GM19240 (cell line): ENCODE measurements at regions not wholly inside any gene's neighbourhood (a gene's known extent, or its start where the extent isn't known, plus 50 kb on each side); places are given as distances from the start of the nearest gene placed in this dataset.

Experiments
- DNase-seq: peaks from one replicate; pipeline ENCODE4 v3.0.0; 2011; ENCODE audit warnings: low spot score; ENCODE audit not compliant: insufficient read length

DNA sequence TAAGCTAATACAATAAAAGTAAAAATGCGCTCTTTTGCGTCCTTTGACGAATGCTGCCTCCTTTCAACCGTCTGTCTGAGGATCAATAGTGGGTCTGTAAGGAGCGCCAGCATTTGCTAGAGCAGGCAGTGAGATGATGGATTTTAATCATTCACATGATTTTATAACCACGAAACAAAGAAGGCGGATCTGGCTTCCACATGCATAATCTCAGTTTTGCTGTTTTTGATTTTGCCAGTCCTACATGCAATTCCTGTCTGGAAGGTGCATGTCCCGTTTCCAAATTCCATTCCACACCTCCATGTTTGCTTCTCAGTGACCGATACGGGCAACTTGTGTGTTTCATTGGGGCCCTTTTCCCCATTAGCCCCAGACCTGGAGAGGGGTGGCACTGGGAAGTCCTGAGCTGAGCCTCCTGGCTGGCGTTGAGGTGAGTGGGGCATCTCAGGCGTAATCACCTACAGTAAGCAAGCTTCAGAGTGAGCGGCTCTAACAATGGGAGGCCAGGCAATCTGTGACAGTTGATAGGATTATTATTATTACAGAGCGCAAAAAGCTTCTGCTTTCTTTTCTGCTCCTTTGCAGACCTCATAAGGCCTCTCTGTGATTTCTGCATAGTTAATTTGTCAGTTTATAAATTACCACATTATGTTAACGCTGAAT lies 405.4 kb downstream of the ZSWIM6 start:
- DNase-seq = no peak

DNA sequence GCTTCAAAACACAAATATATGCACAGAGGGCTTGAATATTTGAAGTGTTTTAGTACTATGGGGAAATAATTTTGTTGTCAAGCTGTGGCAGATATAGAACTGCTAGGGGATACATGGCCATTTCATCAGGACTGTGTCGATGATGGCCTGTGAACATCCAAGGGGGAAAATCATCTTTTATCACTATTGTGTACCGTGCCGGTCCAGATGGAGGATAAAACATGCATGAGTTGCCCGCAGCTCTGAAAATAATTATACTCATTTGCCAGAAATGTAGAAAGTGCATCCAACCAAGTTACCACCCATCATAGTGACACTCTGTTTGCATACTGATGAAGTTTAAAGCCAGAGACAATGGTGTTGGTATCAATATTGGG lies 405.9 kb downstream of the ZSWIM6 start:
- DNase-seq = no peak

DNA sequence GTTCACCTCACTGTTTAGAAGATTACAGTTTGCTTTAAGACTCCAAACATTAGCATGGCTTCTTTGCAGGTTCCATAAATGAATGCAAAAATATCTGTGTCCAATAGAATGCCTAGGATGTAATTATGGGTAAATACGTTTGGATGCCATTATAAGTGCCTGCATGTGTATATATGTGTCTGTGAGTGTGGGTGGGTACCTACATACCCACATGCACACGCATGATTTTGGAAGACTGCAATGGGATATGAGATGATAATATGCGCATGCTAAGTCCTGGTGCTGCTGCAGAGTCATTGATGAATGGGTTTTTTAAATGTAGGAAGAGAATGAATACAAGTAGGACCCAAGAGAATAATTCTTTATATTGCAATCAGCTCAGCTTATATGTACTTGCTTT lies 406.4 kb downstream of the ZSWIM6 start:
- no peak for DNase-seq

DNA sequence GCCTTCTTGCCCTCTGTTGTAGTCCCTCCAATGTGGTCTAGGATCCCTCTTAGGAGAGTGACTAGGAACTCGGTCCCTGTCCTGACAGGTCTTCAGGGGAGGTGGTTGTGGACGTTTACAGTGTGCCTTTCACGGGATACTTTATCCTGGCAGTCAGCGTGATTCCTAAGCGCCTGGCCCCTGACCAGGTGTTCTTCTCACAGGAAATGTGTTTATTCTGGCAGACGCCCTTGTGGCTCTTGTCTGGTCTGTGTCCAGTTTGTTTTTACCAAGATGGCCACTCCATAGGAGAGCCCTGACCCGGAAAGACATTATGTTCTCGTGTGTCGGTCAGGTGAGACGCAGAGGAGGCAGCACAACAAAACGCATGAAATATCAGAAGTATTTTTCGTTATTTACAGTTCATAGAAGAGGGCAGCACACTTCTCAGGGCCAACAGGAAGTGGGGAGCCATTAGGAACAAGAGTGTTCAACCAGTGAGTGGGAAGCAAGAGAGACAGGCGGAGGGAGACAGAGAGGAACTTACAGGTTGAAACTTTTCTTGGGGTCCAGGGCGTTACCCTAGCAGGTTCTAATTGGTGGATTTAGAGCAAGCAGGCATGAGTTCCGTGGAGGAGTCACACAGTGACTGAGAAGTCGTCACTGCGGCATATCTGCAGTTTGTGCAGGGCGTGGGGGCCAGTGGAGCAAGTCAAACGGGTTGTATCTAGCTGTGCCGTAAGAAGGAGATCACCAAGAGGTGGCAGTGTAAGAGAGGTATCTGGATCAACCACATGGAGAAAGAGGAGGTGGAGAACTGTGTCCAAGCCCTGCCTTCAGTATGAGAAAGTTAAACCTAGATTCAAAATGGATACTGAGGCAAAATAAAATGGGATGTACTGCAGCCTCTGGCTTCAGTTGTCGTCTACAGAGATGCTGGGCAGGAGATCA lies 412.9 kb downstream of the ZSWIM6 start:
- DNase-seq = no peak

DNA sequence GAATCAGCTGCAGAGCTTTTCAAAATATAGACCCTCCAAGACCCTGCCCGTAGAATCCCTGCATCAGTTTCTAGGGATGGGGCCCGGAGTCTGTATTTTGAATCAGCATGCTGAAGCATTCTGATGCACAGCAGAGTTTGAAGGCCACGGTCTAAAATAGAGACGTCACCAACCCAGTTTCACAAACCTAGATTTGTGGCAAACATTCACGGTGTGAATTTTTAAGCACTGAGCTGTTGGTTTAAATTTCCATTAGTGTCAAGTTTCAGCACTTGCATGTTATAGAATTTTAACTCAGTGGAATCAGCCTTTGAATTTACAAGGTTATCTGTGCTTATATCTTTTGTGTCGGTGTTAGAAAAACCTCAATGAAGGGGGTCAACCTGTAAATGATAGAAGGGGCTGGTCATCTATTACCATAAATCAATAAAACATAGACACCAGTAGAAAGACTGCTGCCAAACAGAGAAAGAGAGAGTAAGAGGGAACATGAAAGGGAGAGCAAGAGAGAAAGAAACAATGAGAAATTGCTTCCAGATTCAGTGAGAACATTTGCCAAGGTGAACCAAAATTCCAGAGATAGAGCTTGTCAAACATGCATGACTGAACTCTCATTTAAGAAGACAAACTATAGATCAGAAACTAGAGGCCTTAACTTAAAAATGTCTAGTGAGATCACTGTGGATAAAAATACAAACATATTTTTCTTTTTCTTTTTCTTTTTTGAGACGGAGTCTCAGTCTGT lies 414.9 kb downstream of the ZSWIM6 start:
- DNase-seq = no peak

DNA sequence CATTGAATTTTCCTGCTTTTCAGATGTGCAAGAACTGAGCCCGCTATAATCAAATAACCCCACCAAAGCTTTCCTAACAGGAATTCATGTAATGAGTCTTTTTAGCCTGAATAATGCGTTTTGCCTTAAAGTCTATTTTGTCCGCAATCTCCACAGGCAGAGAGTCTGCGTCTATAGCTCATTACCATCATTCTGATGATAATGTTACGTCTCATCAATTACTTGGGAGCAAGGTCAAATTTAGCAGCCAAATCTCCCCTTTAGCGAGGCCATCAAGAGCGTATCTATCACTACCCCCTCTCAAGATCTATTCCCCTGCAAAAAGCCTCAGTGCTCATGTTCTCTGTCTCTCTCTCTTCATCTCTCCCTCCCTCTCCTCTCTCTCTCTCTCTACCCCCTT lies 416.1 kb downstream of the ZSWIM6 start:
- no peak for DNase-seq

DNA sequence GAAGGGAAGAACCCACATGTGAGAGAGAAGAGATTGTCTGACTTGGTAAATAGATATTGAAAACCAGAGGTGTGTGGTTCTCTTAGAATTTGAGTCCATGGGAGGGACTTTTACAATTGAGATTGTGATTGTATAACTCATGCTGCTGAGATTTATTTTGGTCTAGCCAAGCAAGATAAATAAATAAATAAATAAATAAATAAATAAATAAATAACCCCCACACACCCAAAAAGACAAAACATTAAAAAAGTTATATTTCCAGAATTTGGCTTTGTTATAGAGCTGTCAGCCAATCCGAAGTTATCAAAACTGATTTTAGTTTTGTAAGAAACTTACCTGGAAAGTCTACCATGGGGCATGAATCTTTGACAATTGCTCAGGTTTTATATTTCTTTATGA lies 416.6 kb downstream of the ZSWIM6 start:
- no peak for DNase-seq

DNA sequence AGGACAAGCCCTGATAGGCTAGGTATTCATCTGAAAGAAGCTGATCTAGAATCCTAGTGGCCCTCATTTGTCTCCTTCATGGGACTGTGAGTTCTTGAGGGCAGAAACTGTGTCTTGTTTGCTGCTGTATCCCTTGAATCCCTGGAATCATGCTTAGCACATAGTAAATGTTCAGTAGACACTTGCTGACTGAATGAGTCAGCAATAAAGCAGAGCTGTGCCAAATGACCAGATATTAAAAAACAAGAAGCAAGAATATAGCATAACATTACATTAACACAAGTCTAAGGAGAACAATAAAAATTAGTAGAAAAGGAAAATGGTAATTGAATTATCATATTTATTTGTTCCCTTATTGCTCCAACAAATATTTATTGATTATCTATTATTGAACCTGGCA lies 420.5 kb downstream of the ZSWIM6 start:
- no peak for DNase-seq

DNA sequence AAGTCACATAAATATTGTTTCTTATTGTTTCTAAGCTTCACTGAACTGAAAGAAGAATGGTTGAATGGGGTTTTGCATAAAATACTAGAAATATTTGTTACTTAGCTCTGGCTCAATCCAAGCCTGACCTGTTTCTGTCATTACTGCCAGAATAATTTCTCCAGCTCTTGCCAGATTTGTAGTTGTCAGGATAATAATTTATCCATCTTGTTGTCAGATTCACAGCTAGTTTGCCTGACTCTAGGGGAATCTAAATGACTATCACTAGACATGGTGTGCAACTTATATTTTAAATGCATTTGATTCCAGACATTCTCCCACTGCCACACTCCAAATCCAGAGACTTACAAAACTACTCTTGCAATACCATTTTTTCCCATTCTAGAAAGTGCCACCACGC lies 422.7 kb downstream of the ZSWIM6 start:
- DNase-seq = no peak

DNA sequence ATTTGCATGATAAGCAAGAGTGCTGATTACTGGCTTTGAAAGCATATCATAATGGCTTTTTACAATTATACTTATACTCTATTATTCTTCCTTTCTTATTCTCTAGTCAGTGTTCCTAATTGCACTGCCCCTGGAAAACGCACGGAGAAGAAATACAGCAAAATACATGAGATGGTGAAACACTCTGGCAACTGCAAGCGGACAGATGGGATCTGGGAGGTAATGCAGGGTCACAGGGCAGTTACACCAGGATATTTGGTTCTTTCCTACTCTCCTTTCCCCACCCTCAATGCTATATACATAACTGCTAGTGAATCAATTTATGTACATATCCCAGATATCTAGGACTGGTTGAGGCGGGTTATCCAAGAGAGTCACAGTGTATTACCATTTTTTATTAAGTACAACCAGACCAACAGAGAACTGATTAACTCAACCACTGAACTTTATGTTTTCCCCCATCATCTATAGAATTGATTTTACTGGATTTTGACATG lies 423.7 kb downstream of the ZSWIM6 start:
- no peak for DNase-seq

DNA sequence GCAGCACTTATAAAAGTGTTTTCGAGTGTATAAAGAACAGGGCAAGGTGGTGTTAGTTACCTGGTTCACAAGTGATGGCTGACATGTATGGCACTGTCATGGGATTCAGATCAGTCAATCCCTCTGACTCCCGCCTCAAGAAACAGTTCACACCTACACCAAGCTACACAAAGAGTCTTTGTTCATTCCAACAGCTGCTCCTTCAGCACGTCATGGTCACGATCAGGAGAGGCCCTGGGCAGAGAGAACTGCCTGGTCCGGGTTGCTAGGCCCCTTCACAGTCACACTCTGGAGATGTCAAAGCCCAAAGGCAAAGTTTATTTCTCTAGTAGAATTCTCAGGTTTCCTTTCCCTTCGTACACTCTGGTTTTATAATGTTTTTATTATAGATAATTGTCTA lies 426.7 kb downstream of the ZSWIM6 start:
- no peak for DNase-seq

DNA sequence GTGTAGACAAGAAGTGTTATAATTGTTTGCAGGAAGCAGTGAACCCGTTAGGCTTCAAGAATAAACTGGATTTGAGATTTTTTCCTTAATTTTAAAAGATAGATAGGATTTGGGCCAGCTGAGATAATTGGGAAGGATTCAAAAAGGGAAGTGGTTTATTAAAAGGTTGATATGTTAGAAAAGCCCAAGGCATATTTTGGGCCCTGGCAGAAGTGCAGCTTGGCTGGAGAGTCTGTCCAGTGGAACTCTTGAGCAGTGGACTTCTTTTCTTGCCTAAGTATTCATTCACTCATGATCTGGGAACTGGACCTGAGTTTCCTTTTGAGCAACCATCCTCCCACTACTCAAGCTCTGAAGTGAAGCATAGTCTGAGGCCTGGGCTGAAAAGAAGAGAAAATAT lies 433.4 kb downstream of the ZSWIM6 start:
- DNase-seq = no peak

DNA sequence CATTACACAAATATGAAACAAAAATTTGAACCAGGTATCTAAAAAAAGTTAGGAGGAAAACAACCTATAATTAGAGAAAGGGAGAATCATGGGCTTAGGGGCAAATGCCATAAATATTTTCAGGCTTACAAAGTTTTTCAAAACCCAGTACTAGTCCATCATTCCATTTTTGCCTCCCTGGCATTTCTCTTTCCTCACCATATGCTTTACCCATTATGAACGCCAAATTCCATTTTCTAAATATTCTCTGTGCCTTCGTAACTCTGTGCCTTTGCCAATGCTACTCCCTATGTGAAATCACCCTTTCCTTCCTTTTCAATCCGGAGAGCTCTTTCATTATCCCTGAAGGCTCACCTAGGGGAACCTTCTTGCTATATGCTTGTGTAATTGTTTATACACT lies 434.1 kb downstream of the ZSWIM6 start:
- DNase-seq = no peak

DNA sequence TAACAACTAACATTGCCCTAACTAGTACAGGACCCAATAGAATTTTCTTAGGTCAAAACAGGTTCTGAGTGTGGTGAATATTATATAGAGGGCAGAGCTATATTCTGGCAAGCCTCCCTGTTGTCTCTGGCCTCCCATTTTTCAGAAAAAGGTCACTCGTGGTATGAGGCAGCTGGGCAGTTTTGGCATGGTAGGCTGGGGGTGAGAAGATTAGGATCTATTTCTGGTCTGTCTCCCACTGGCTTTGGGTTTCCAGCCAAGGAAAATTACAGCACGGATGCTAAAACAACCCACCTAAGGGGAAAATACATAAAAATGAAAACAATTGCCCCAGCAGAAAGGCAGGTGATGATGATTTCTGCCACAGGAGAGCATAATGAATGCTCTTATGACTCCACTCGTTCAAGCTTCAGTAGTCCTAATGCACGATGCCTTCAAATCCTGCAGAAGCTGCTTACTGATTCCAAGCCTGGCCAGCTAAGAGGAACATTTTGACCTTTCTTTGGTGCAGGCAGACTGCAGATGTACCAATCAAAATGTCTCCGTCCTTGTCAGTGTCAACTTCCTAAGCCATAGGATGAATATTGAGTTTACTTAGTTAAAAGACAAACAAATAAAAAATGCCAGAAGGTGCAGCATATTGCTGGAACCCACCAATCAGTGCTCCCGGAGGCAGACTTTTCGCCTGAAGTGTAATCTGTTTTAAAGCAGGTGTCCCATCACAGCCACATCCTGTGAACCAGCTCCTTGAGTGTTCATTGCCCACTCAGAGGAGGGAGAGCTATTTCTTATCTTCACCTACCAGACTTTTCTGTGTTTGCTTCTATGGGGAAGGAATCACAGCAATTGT lies 435.4 kb downstream of the ZSWIM6 start:
- DNase-seq = no peak

DNA sequence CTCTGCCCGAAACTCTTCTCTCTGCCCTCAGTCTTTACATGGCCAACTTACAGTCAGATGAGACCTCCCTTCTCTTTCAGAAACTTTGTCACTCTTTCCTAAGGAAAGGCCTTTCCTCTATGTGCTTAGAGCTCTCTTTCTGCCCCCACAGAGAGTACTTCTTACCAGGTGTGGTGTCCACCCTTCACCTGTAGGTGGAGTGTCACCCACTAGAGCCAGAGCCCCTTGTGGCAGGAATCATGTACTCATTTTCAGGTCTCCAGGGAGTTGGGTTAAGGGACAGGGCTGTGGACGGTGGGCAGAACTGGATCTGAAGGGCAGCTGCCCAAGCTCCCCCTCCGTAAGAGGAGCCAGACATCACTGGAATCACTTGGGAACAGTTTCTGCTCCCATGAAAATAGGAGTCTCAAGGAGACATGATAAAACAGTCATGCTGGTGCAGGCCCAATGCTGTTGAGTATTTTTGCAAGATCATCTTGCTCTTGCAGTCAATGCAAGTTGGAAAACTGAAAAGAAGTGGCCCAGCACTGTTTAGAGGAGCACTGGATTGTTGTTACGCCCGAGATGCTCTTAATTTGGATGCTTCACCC lies 436.7 kb downstream of the ZSWIM6 start:
- DNase-seq = peak; percentile 30

DNA sequence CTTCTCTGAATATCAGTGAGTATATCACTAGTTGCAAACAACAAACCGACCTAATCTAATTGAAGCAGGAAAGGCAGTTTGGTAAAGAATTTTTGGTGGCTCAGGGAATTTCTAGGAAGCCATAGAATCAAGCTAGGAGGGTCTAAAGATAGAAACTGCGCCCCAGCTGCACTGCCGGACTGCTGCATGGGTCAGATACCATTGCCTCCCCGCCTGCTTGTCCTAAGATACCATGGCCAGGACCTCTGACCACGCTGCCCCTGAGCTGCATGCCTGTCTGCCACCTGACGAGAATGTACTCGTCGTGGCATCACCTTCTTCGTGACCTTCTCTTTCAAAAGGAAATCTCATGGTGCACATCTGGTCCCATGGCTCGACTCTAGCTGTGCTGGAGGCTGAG lies 439.0 kb downstream of the ZSWIM6 start:
- DNase-seq = no peak

DNA sequence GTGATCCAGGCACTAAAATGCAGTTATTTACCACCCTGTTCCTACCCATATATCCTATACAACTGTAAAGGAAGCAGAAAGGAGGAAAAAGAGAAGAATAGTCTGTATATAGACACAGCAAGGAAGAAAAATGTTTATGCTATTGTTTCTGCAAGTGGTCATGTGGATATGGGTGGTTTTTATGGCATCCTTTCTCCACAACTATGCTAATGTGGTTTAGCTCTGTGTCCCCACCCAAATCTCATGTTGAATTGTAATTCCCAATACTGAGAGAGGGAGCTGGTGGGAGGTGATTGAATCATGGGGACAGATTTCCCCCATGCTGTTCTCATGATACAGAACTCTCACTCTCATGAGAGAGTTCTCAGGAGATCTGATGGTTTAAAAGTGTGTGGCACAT lies 439.8 kb downstream of the ZSWIM6 start:
- no peak for DNase-seq

DNA sequence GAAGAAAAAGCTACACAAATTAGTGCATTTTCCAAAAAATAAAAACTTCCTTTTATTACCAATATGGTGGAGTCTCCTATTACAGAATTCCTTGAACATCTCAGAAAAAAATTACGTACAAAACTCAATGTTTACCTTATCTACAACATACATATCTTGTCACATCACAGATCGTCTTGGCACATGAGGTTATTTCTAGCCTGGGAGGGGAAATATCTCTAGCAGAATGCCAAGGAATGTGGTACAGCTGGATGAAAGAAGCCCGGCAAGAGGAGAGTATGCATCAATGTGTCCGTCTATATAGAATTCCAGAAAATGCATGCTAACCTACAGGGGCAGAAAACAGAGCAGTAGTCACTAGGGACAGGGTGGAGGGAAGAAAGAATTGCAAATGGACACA lies 443.8 kb downstream of the ZSWIM6 start:
- DNase-seq = no peak

DNA sequence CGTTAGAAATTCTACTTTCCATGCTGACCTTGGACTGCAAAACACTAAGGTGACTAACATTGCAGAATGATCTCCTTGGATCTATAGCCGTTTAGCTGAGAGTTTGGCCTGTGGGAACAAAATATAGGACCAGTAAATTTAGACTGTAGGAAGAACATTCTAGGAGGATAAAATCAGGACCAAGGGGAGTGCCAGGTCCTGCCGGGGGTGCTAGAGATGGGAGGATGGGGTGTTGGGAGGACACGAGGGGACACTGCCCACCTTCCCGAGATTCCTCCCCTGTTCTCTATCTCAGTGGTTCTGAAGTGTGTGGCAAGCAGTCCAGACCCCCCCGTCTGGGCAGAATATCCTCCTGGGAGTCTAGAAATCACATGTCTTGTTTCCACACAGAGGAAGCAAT lies 445.2 kb downstream of the ZSWIM6 start:
- DNase-seq = no peak

DNA sequence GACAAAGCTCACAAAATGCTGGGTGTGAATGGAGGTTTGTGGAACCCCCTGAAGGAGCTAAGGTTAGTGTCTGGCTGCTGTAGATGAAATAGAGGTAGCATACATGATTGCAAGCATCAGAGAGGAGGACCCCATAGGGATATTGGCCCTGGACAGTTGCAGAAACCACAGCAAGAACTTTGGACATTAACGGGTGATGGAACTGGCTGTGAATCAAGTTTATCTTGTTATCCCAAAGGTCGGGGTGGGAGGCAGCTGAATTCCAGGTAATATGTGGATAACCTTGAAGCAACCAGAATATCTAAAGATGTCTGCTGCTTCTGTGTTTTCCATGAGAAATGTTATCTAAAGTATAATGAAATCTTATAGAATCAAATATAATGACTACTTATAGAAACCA lies 447.7 kb downstream of the ZSWIM6 start:
- no peak for DNase-seq

DNA sequence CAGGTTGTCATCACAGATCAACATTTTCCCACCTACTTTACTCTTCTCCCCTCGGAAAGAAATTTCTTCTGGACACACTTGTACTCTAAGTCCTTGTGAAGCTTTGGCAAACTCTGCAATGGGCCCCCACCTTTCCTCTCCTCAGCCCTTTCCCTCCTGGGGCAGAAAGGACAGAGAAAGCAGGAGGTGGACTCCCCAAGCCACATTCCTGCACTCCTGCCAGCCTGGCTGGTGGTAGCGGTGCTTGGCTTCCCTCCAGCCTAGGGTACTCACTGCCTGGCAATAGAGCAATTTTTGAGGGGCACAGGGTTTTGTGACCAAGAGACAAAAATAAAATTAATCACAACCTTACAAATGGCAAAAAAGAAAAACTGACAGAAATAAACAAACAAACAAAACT lies 451.4 kb downstream of the ZSWIM6 start:
- no peak for DNase-seq
